Keratinocyte (primary cell): ENCODE measurements at regions not wholly inside any gene's neighbourhood (a gene's known extent, or its start where the extent isn't known, plus 50 kb on each side); places are given as distances from the start of the nearest gene placed in this dataset.

Experiments used
- DNase-seq: peaks from one replicate; pipeline ENCODE4 v3.0.0-alpha.2; 2011; ENCODE audit warnings: low read depth, missing footprints, low spot score
- FAIRE-seq: peaks from 2 replicates; lab custom pipeline; 2011; peaks lifted over from hg19 to GRCh38; lab: Jason Lieb, UNC
- H2AFZ ChIP-seq: 2 replicates; pipeline ENCODE4 v1.6.0; 2012; ENCODE audit warnings: low read length, control low read depth, inconsistent platforms; ENCODE audit not compliant: control insufficient read depth
- H3K27ac ChIP-seq: 2 replicates; pipeline ENCODE4 v1.5.1; 2011; ENCODE audit warnings: low read length; ENCODE audit not compliant: control insufficient read depth, insufficient read depth
- H3K27me3 ChIP-seq: 3 replicates; pipeline ENCODE4 v1.6.0; 2011; ENCODE audit warnings: low read length; ENCODE audit not compliant: control insufficient read depth, insufficient read depth; ENCODE audit errors: extremely low read depth
- H3K36me3 ChIP-seq, 2 experiments: 2 replicates in 1 of 2; 3 replicates in 1 of 2; pipeline ENCODE4 v1.5.1; 2011; ENCODE audit warnings: low read length in 2 of 2, mild to moderate bottlenecking in 1 of 2; ENCODE audit not compliant: control insufficient read depth in 2 of 2, insufficient read depth in 2 of 2; ENCODE audit errors: extremely low read depth in 1 of 2
- H3K4me1 ChIP-seq: 3 replicates; pipeline ENCODE4 v1.5.1; 2011; ENCODE audit warnings: low read length; ENCODE audit not compliant: control insufficient read depth, insufficient read depth; ENCODE audit errors: extremely low read depth
- H3K4me2 ChIP-seq: 3 replicates; pipeline ENCODE4 v1.6.0; 2011; ENCODE audit warnings: low read depth, low read length; ENCODE audit not compliant: control insufficient read depth, insufficient read depth; ENCODE audit errors: extremely low read depth
- H3K4me3 ChIP-seq, 3 experiments: fragments of 200-600 bp in 1 of 3; sonication (generic) in 1 of 3; 2 replicates in 2 of 3; 3 replicates in 1 of 3; pipeline ENCODE4 v1.5.1; 2011 to 2016; ENCODE audit warnings: low read length in 3 of 3, mild to moderate bottlenecking in 3 of 3, control low read depth in 2 of 3, inconsistent platforms in 1 of 3, low read depth in 1 of 3, mixed read lengths in 1 of 3, mixed run types in 1 of 3, moderate library complexity in 1 of 3; ENCODE audit not compliant: control insufficient read depth in 2 of 3, insufficient read depth in 2 of 3; ENCODE audit errors: extremely low read depth in 1 of 3
- H3K79me2 ChIP-seq: 2 replicates; pipeline ENCODE4 v1.6.0; 2012; ENCODE audit warnings: low read length; ENCODE audit not compliant: control insufficient read depth, insufficient read depth
- H3K9ac ChIP-seq: 3 replicates; pipeline ENCODE4 v1.6.0; 2011; ENCODE audit warnings: low read length; ENCODE audit not compliant: control insufficient read depth, insufficient read depth; ENCODE audit errors: extremely low read depth
- H3K9me1 ChIP-seq: 3 replicates; pipeline ENCODE4 v1.6.0; 2011; ENCODE audit warnings: low read length; ENCODE audit not compliant: control insufficient read depth, insufficient read depth; ENCODE audit errors: extremely low read depth
- H3K9me3 ChIP-seq: 2 replicates; pipeline ENCODE4 v1.5.1; 2012; ENCODE audit warnings: low read depth, low read length; ENCODE audit not compliant: control insufficient read depth
- H4K20me1 ChIP-seq: 3 replicates; pipeline ENCODE4 v1.6.0; 2011; ENCODE audit warnings: low read length; ENCODE audit not compliant: control insufficient read depth, insufficient read depth; ENCODE audit errors: extremely low read depth
- CTCF ChIP-seq, 3 experiments: IDR thresholded peaks in 1 of 3; conservative IDR thresholded peaks in 1 of 3; optimal IDR thresholded peaks in 1 of 3; 2 replicates in 2 of 3; 3 replicates in 1 of 3; pipeline versions ENCODE3 to v1.5.1; 2011; ENCODE audit warnings: low read length in 3 of 3, mild to moderate bottlenecking in 3 of 3, moderate library complexity in 2 of 3, control low read depth in 1 of 3, inconsistent platforms in 1 of 3; ENCODE audit not compliant: insufficient read depth in 2 of 3; ENCODE audit errors: extremely low read depth in 1 of 3
- EZH2 ChIP-seq: IDR thresholded peaks from one replicate; pipeline ENCODE4 v1.6.1; 2012; ENCODE audit warnings: inconsistent platforms, mild to moderate bottlenecking, low read length, moderate library complexity
- dilution Hi-C: fragments of 300-500 bp; cut with MboI; formaldehyde crosslinking; loops from one replicate; pipeline ENCODE4 v1.7.0; 2020; ENCODE audit warnings: low sequenced_read_pairs; ENCODE audit not compliant: extremely low pct_ligation_motif_present

DNA sequence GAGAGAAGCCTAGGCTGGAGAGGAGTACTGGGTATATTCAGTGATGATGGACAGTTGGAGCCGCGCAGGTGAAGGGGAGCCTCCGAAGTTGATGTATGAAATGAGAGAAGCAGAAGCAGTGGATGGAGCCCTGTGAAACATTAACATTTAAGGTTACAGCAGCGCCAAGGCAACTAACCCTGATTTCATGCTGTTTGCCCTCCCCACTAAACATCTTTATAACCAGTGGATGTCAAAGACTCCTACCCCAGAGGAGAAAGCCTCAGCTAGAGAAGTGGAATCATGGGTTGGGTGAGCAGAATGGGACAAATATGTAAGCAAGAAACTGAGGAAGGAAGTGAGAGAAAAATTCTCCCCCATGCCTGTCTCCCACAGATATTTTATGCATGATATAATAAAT is 92.0 kb upstream of the NMNAT3 start:
- Histone ChIP-seq H3K4me1 (peaks cover 5% of the 10 kb centered on the region), H3K79me2 (no peaks in the 10 kb centered on the region), H3K9me3 (no peaks in the 10 kb centered on the region), H3K4me3 (no peak overlapping the region), H3K4me2 (no peak overlapping the region), H3K27ac (no peak overlapping the region), H2AFZ (no peak overlapping the region), H4K20me1 (no peaks in the 10 kb centered on the region), H3K9me1 (no peaks in the 10 kb centered on the region), H3K9ac (no peak overlapping the region), H3K27me3 (peaks cover 5% of the 10 kb centered on the region), H3K36me3 (no peaks in the 10 kb centered on the region)
- FAIRE-seq: no peak
- dilution Hi-C loops: no loop called here
- TF ChIP-seq EZH2: no peak
- no peak for DNase-seq

DNA sequence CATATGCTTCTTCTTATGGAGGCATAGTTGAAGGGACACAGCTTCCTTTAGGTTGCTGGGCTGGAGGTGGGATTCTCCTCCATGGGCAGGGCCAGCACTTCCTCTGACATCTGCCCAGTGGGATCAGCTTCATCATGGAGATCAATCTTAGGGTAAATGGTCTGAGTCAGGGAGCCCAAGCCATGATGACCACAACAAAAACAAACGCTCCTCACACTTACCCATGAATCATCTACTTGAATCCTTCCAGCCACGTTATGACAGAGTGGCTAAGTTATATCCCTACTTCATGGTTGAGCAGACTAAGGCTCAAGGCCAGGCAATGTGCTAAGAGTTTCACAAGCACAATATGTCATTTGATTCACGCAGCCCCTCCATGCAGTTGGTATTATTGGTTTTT is 87.2 kb upstream of the NMNAT3 start:
- H3K79me2 ChIP-seq: no peaks in the 10 kb centered on the region
- DNase-seq: no peak

More for the DNA sequence above, 87.2 kb upstream of the NMNAT3 start:
- Histone ChIP-seq H3K4me2 (no peak overlapping the region), H3K4me3 (no peak overlapping the region), H3K27ac (no peak overlapping the region), H3K4me1 (no peaks in the 10 kb centered on the region), H3K9me1 (no peaks in the 10 kb centered on the region), H3K9me3 (no peaks in the 10 kb centered on the region), H3K36me3 (no peaks in the 10 kb centered on the region), H3K9ac (no peak overlapping the region), H3K27me3 (no peaks in the 10 kb centered on the region), H2AFZ (no peak overlapping the region), H4K20me1 (no peaks in the 10 kb centered on the region)
- FAIRE-seq: no peak
- no peak for TF ChIP-seq CTCF (optimal IDR thresholded peaks at IDR 0.05 in 1 of 3, IDR thresholded peaks at IDR 0.05 in 1 of 3, conservative IDR thresholded peaks at IDR 0.05 in 1 of 3; ENCODE audit: extremely low read depth in 1 of 3, insufficient read depth in 2 of 3, low read length in 3 of 3)
- no peak for TF ChIP-seq EZH2
- dilution Hi-C loops: no loop called here
